ENCODE measurements at regions not wholly inside any gene's neighbourhood (a gene's known extent, or its start where the extent isn't known, plus 50 kb on each side); places are given as distances from the start of the nearest gene placed in this dataset.

GRCh38 chr14:104428333-104428851 is 151.2 kb upstream of the C14orf180 start:
- TF ChIP-seq, protein P1, sequence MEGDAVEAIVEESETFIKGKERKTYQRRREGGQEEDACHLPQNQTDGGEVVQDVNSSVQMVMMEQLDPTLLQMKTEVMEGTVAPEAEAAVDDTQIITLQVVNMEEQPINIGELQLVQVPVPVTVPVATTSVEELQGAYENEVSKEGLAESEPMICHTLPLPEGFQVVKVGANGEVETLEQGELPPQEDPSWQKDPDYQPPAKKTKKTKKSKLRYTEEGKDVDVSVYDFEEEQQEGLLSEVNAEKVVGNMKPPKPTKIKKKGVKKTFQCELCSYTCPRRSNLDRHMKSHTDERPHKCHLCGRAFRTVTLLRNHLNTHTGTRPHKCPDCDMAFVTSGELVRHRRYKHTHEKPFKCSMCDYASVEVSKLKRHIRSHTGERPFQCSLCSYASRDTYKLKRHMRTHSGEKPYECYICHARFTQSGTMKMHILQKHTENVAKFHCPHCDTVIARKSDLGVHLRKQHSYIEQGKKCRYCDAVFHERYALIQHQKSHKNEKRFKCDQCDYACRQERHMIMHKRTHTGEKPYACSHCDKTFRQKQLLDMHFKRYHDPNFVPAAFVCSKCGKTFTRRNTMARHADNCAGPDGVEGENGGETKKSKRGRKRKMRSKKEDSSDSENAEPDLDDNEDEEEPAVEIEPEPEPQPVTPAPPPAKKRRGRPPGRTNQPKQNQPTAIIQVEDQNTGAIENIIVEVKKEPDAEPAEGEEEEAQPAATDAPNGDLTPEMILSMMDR (conservative IDR thresholded peaks at IDR 0.05 in 1 of 2, IDR thresholded peaks at IDR 0.05 in 1 of 2; ENCODE audit: low read depth in 1 of 2, low read length in 2 of 2), result no peak
- no peak for TF ChIP-seq EZH2 (IDR thresholded peaks at IDR 0.05; ENCODE audit: low read length, missing control alignments)
